ENCODE measurements at regions not wholly inside any gene's neighbourhood (a gene's known extent, or its start where the extent isn't known, plus 50 kb on each side); places are given as distances from the start of the nearest gene placed in this dataset.

- TF ChIP-seq CTCF (IDR thresholded peaks at IDR 0.05) (no peak), TCF7L2 (IDR thresholded peaks at IDR 0.05; ENCODE audit: low read depth, low read length) (no peak)
These were observed 682.2 kb downstream of the SQOR start for GRCh38 chr15:46317029-46317428.
